DOHH2 (cell line): ENCODE measurements at regions not wholly inside any gene's neighbourhood (a gene's known extent, or its start where the extent isn't known, plus 50 kb on each side); places are given as distances from the start of the nearest gene placed in this dataset.
"Not testable (repeated sequence)": the region's sequence is repeated elsewhere in the genome, so short reads cannot be mapped to it uniquely, and the experiment has no call there.

Experiments used
- H3F3A ChIP-seq: fragments of 200-600 bp; sonication (generic), shearing (Covaris generic); 2 replicates; pipeline ENCODE4 v1.6.0; 2016; ENCODE audit warnings: antibody characterized with exemption, mild to moderate bottlenecking; ENCODE audit not compliant: control insufficient read depth, insufficient read depth
- H3K27ac ChIP-seq: fragments of 200-600 bp; sonication (generic); 2 replicates; pipeline ENCODE4 v1.5.1; 2014; ENCODE audit warnings: low read depth, mild to moderate bottlenecking, low read length, moderate library complexity
- H3K27me3 ChIP-seq: fragments of 200-600 bp; sonication (generic); 2 replicates; pipeline ENCODE4 v1.6.1; 2014; ENCODE audit warnings: mild to moderate bottlenecking, low read length, mixed read lengths; ENCODE audit not compliant: control insufficient read depth
- H3K36me3 ChIP-seq: fragments of 200-600 bp; sonication (generic); 2 replicates; pipeline ENCODE4 v1.6.1; 2014; ENCODE audit warnings: mild to moderate bottlenecking, low read length, moderate library complexity, mixed read lengths; ENCODE audit not compliant: control insufficient read depth
- H3K4me1 ChIP-seq: fragments of 200-600 bp; sonication (generic); 2 replicates; pipeline ENCODE4 v1.6.1; 2014; ENCODE audit warnings: mild to moderate bottlenecking, low read length, mixed read lengths; ENCODE audit not compliant: control insufficient read depth
- H3K4me2 ChIP-seq: fragments of 200-600 bp; sonication (generic); 2 replicates; pipeline ENCODE4 v1.6.0; 2014; ENCODE audit warnings: mild to moderate bottlenecking, low read length, moderate library complexity
- H3K4me3 ChIP-seq: fragments of 200-600 bp; sonication (generic); 2 replicates; pipeline ENCODE4 v1.5.1; 2014; ENCODE audit warnings: mild to moderate bottlenecking, low read length, mixed read lengths
- H3K79me2 ChIP-seq: fragments of 200-600 bp; sonication (generic); 2 replicates; pipeline ENCODE4 v1.6.1; 2014; ENCODE audit warnings: mild to moderate bottlenecking, low read length, mixed read lengths; ENCODE audit not compliant: control insufficient read depth
- H3K9me2 ChIP-seq: fragments of 200-600 bp; sonication (generic); replicated peaks from 2 replicates; pipeline ENCODE4 v1.6.1; 2014; ENCODE audit warnings: mild to moderate bottlenecking, low read length, mixed read lengths; ENCODE audit not compliant: control insufficient read depth
- H3K9me3 ChIP-seq: fragments of 200-600 bp; sonication (generic); 2 replicates; pipeline ENCODE4 v1.6.1; 2014; ENCODE audit warnings: antibody characterized with exemption, low read length, mixed read lengths; ENCODE audit not compliant: control insufficient read depth, insufficient read depth
- H4K20me1 ChIP-seq: fragments of 200-600 bp; sonication (generic); 2 replicates; pipeline ENCODE4 v1.6.0; 2014; ENCODE audit warnings: low read depth, mild to moderate bottlenecking, antibody characterized with exemption, low read length, moderate library complexity; ENCODE audit not compliant: control insufficient read depth, insufficient read depth
- CTCF ChIP-seq: fragments of 200-600 bp; sonication (generic); IDR thresholded peaks from one replicate; pipeline ENCODE4 v1.5.1; 2014; ENCODE audit warnings: antibody characterized with exemption, mild to moderate bottlenecking, low read depth, low read length; ENCODE audit not compliant: poor library complexity, severe bottlenecking
- EZH2phosphoT487 ChIP-seq: fragments of 200-600 bp; sonication (generic); IDR thresholded peaks from 2 replicates; pipeline ENCODE4 v1.6.1; 2017; ENCODE audit warnings: borderline replicate concordance, mild to moderate bottlenecking, antibody characterized with exemption, low read length, moderate library complexity, mixed read lengths

GRCh38 chr22:11302427-11302826, 4225.6 kb upstream of the OR11H1 start:
- H4K20me1 ChIP-seq, H3K79me2 ChIP-seq, H3K36me3 ChIP-seq, H3K4me2 ChIP-seq, H3K9me2 ChIP-seq, H3K27ac ChIP-seq, H3F3A ChIP-seq, H3K27me3 ChIP-seq, H3K4me3 ChIP-seq, H3K4me1 ChIP-seq: not testable (repeated sequence)
- H3K9me3 ChIP-seq, result peaks cover 27% of the 10 kb centered on the region

GRCh38 chr22:11302904-11303303, 4225.1 kb upstream of the OR11H1 start:
- H3K9me3 ChIP-seq, result peaks cover 27% of the 10 kb centered on the region
- H3K36me3 ChIP-seq, result not testable (repeated sequence)

GRCh38 chr22:11305179-11305578, 4222.8 kb upstream of the OR11H1 start:
- H3K4me2 ChIP-seq, H3K27ac ChIP-seq, H3K4me3 ChIP-seq, H3K27me3 ChIP-seq, H3F3A ChIP-seq, H3K36me3 ChIP-seq, H4K20me1 ChIP-seq, H3K79me2 ChIP-seq, H3K4me1 ChIP-seq, H3K9me2 ChIP-seq: not testable (repeated sequence)
- peaks cover 40% of the 10 kb centered on the region for H3K9me3 ChIP-seq

More at GRCh38 chr22:11302904-11303303, 4225.1 kb upstream of the OR11H1 start:
- not testable (repeated sequence) for H3K4me2 ChIP-seq, H4K20me1 ChIP-seq, H3K27me3 ChIP-seq, H3F3A ChIP-seq, H3K27ac ChIP-seq, H3K4me3 ChIP-seq, H3K4me1 ChIP-seq, H3K79me2 ChIP-seq, H3K9me2 ChIP-seq

- H4K20me1 ChIP-seq, H3F3A ChIP-seq, H3K4me3 ChIP-seq, H3K27ac ChIP-seq, H3K9me2 ChIP-seq, H3K4me1 ChIP-seq, H3K79me2 ChIP-seq, H3K4me2 ChIP-seq, H3K36me3 ChIP-seq, H3K27me3 ChIP-seq: not testable (repeated sequence)
- peaks cover 43% of the 10 kb centered on the region for H3K9me3 ChIP-seq
Measured at GRCh38 chr22:11306933-11307518, 4221.0 kb upstream of the OR11H1 start.

GRCh38 chr22:11307998-11308397, 4220.0 kb upstream of the OR11H1 start:
- peaks cover 49% of the 10 kb centered on the region for H3K9me3 ChIP-seq
- TF ChIP-seq CTCF, result no peak
- TF ChIP-seq EZH2phosphoT487, result no peak
- no peaks in the 10 kb centered on the region for H3K9me2 ChIP-seq

GRCh38 chr22:11309777-11310176, 4218.2 kb upstream of the OR11H1 start:
- peaks cover 52% of the 10 kb centered on the region for H3K9me3 ChIP-seq
- H3K36me3 ChIP-seq, H3K4me2 ChIP-seq, H3K27me3 ChIP-seq, H3K9me2 ChIP-seq, H4K20me1 ChIP-seq, H3K27ac ChIP-seq, H3K79me2 ChIP-seq, H3K4me1 ChIP-seq, H3K4me3 ChIP-seq, H3F3A ChIP-seq: not testable (repeated sequence)

More at GRCh38 chr22:11307998-11308397, 4220.0 kb upstream of the OR11H1 start:
- no peaks in the 10 kb centered on the region for H3K4me1 ChIP-seq
- no peaks in the 10 kb centered on the region for H3K27me3 ChIP-seq
- H3K4me3 ChIP-seq, result no peak overlapping the region
- H3K27ac ChIP-seq, result no peak overlapping the region
- H3K36me3 ChIP-seq, result no peaks in the 10 kb centered on the region
- H3K79me2 ChIP-seq, result no peaks in the 10 kb centered on the region
- no peaks in the 10 kb centered on the region for H4K20me1 ChIP-seq
- no peak overlapping the region for H3K4me2 ChIP-seq
- no peaks in the 10 kb centered on the region for H3F3A ChIP-seq

- not testable (repeated sequence) for H3K9me2 ChIP-seq, H3F3A ChIP-seq, H3K27me3 ChIP-seq, H3K4me3 ChIP-seq, H4K20me1 ChIP-seq, H3K27ac ChIP-seq, H3K4me2 ChIP-seq, H3K4me1 ChIP-seq, H3K36me3 ChIP-seq, H3K79me2 ChIP-seq
- peaks cover 46% of the 10 kb centered on the region for H3K9me3 ChIP-seq
Measured at GRCh38 chr22:11310647-11311046, 4217.3 kb upstream of the OR11H1 start.
